Coronary artery (tissue), 2 donors: ENCODE measurements at regions not wholly inside any gene's neighbourhood (a gene's known extent, or its start where the extent isn't known, plus 50 kb on each side); places are given as distances from the start of the nearest gene placed in this dataset.

Experiments used
- DNase-seq: peaks from one replicate; pipeline ENCODE4 v3.0.0-alpha.2; 2017; ENCODE audit warnings: low spot score
- H3K27ac ChIP-seq, 2 donors: fragments of 200-600 bp; sonication (generic); one replicate each; pipeline ENCODE4 v1.5.1; 2016 to 2019
- H3K4me3 ChIP-seq: fragments of 200-600 bp; sonication (generic); 2 replicates; pipeline ENCODE4 v1.5.1; 2016; ENCODE audit warnings: mild to moderate bottlenecking, moderate library complexity
- TF ChIP-seq, protein P1 (sequence below): fragments of 200-600 bp; sonication (generic); IDR thresholded peaks from one replicate; pipeline ENCODE4 v1.5.1; 2019; ENCODE audit warnings: antibody characterized with exemption

- no peak for DNase-seq
- H3K4me3 ChIP-seq, result no peak overlapping the region
- TF ChIP-seq, protein P1, sequence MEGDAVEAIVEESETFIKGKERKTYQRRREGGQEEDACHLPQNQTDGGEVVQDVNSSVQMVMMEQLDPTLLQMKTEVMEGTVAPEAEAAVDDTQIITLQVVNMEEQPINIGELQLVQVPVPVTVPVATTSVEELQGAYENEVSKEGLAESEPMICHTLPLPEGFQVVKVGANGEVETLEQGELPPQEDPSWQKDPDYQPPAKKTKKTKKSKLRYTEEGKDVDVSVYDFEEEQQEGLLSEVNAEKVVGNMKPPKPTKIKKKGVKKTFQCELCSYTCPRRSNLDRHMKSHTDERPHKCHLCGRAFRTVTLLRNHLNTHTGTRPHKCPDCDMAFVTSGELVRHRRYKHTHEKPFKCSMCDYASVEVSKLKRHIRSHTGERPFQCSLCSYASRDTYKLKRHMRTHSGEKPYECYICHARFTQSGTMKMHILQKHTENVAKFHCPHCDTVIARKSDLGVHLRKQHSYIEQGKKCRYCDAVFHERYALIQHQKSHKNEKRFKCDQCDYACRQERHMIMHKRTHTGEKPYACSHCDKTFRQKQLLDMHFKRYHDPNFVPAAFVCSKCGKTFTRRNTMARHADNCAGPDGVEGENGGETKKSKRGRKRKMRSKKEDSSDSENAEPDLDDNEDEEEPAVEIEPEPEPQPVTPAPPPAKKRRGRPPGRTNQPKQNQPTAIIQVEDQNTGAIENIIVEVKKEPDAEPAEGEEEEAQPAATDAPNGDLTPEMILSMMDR, result no peak
- H3K27ac ChIP-seq, result no peak overlapping the region
Measured at GRCh38 chr2:156930423-156930822, 327.1 kb upstream of the GALNT5 start.

DNA sequence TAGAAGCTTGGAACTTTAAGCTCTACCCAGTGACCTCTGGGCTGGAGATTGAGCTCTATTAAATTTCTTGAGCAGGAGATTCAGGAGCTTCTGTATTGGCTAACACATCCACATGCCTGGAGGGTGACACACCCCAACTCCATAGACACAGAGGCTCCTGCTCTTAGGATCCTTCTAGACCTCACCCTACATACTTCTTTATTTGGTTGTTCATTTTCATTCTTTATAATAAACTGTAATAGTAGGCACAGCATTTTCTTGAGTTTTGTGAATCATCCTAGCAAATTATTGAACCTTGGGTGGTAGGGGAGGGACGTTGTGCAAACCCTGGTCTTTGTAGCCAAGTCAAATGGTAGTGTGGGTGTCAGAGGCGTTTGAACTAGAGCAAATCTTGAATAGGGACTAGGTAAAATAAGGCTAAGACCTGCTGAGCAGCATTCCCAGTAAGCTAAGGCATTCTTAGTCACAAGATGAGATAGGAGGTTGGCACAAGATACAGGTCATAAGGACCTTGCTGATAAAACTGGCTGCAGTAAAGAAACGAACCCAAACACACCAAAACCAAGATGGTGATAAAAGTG lies 323.8 kb upstream of the GALNT5 start:
- H3K4me3 ChIP-seq, result no peak overlapping the region
- no peak for DNase-seq
- H3K27ac ChIP-seq, result no peak overlapping the region
- TF ChIP-seq, protein P1, result no peak

GRCh38 chr2:156935616-156936015 lies 321.9 kb upstream of the GALNT5 start:
- no peak for DNase-seq
- no peak overlapping the region for H3K4me3 ChIP-seq
- TF ChIP-seq, protein P1, result no peak
- no peak overlapping the region for H3K27ac ChIP-seq

- H3K4me3 ChIP-seq, result no peak overlapping the region
- no peak overlapping the region for H3K27ac ChIP-seq
- DNase-seq, result no peak
- TF ChIP-seq, protein P1, result no peak
Measured at GRCh38 chr2:156937430-156937829, 320.1 kb upstream of the GALNT5 start.

GRCh38 chr2:156944871-156945270 lies 312.6 kb upstream of the GALNT5 start:
- DNase-seq, result no peak
- no peak overlapping the region for H3K4me3 ChIP-seq
- TF ChIP-seq, protein P1, result no peak
- no peak overlapping the region for H3K27ac ChIP-seq

GRCh38 chr2:156947261-156947660 lies 310.2 kb upstream of the GALNT5 start:
- DNase-seq, result no peak
- Histone ChIP-seq H3K27ac (no peak overlapping the region), H3K4me3 (no peak overlapping the region)
- TF ChIP-seq, protein P1, result no peak

DNA sequence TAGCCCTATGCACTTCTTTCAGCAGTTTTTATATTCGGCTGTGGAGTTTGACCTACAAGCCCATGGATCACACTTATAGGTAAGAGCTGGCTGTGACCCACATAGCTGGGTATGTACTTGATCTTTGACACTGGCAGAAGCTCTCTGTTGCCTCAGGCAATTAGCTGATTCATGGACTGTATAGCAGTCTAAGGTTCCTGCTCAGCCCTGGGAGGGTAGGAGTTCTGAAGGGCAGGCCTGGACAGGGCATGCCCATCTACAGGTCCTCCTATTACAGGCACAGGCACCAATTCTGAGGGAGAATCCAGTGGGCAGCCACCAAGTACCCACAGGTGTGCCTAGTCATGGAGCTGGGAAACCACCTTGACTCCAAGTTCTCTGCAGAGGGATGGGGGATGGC lies 301.8 kb upstream of the GALNT5 start:
- TF ChIP-seq, protein P1, result no peak
- Histone ChIP-seq H3K27ac (no peak overlapping the region), H3K4me3 (no peak overlapping the region)
- DNase-seq, result no peak
